Right renal cortex interstitium (tissue), 3 donors: ENCODE measurements at regions not wholly inside any gene's neighbourhood (a gene's known extent, or its start where the extent isn't known, plus 50 kb on each side); places are given as distances from the start of the nearest gene placed in this dataset.

ENCODE experiments used
- DNase-seq, 3 donors: peaks; one replicate each; pipeline ENCODE4 v3.0.0-alpha.2; 2013; ENCODE audit warnings: low read depth in 3 of 3, low spot score in 2 of 3

DNA sequence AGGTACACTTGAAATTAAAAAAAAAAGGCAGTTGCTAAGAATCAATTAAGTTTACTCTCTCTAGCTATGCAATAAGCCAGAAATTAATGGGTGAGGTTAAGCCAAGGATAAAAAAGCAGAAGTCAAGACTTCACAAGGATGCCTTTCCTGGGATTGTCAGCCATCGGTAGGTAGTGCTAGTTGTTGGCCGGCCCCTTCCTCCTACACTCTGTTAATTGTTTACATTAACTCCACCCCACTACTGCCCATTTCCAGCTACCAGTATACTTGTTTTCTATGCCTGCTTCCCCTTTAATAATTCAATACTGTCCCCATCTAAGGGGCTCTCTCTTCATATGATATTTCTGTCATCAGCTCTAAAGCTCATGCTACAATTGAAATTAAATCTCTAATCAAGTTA is 461.0 kb downstream of the IPMK start:
- no peak for DNase-seq

DNA sequence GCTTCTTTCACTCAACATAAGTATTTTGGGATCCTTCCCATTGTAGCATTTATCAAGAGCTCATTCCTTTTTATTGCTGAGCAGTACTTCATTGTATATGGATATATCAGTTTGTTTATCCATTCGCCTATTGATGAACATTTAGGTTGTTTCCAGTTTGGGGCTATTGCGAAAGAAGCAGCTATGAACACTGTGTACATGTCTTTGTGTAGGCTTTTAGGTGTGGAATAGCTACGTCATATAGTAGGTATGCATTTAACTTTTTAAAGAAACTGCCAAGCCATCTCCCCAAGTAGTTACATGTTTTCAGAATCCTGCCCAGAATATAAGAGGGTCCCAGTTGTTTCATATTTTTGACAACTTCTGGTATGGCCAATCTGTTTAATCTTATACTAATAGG is 468.1 kb downstream of the IPMK start:
- no peak for DNase-seq

DNA sequence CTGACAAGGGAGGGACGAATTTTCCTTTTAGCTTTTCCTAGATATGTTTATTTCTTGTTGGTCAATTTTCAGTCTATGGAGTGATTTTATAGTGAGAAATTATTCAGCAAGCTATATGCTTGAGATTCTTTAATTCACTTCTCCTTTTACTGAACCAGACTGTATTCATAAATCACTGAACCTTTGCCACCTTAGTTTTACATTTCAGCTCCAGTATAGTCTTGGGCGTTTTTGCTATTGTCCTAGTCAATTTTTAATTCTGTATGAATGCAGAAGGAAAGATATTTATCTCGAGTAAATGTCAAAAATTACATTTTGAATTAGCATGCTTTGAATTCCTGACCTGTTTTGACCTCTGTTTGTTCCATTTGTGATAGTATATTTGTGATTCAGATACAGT is 468.9 kb downstream of the IPMK start:
- DNase-seq, result no peak

DNA sequence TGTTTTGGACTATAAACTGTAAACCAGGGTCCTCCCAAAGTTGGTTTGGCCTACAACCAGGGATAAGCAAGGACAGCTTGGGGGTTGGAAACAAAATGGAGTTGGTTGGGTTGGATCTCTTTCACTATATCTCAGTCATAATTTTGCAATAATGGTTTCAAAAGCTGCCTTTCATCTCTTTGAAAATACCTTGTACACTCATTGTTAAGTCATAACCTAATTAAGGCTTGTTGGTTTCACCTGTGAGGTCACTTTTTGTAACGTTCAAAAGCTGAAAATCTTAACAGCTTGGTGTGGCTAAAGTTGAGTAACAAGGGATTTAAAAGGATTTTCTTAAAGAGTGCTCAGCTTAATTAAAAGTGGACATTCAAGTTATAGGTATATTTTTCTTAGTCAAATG is 476.1 kb downstream of the IPMK start:
- no peak for DNase-seq

DNA sequence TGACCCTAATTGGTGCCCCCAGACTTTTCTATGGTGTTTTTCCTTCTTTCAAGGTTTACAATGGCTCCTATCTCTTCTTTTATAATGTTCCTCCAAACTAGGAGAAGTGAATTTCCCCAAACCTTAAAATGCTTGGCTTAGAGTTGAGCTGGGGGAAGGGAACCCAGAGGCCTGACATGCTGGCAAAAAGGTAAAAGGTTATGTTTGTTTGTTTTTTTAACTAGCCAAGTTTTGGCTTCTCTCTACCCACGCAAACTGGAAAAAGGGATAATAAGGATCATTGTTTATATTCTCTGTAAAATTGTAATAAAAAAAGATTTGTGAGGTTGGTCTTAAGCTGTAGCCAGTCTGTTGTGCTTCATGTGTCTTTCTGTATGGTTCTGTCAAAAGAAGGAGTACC is 477.0 kb downstream of the IPMK start:
- DNase-seq, result no peak

DNA sequence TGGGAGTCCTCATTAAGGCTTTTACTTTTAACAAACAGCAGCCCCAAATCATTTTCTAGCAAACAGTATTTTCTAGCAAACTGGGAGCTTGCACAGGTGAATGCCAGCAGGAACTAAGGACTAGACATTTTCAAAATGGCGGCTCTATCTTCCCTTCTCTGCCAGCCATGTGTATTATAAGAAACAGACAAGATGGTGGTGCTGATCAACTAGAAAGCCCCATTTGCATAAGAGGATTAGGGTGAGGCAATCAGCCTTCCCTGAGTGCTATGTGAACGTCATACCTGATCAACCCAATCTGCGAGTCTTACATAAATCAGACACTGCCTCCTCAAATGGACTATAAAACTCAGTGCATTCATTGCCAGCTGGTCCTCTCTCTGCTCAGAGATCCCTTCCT is 479.6 kb downstream of the IPMK start:
- DNase-seq, result no peak

DNA sequence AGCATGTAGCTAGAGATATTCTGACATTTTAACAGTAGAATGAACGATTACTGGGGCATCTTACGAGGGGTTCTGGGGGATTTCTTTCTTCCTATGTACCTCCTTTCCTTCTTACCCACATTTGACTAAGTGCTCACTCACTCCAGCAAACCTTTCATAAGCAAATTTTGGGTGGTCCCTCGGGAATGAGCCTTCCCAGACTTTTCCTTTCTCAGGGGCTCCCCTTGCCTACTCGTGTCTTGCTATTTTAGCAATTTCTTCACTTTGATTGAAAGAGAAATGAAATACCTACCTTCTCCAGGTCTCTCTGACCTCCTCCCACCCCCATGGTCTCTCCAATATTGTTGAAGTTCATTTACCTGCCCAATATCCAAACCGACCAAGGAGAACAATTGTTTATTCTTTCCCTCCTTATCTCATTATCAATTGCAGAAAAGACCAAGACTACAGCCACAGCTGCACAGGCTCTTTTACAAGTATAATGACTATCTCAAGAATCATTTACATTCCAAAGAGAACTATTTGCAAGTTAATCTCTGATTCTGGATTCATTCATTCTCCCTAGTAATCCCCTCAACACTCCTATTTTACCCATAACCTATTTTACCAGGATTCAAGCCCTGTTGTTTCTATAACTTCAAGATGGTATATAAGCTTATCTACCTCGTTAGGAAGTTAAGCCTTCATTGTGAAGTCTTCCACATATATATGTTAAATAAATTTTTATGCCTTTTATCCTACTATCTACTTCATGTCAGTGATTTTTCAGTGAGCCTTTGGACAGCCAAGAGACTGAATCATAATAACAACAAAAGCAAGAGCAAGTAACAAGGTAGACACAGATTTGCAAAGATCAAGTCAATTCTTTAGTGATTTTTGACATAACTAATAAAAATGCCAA is 480.6 kb downstream of the IPMK start:
- DNase-seq, result no peak

DNA sequence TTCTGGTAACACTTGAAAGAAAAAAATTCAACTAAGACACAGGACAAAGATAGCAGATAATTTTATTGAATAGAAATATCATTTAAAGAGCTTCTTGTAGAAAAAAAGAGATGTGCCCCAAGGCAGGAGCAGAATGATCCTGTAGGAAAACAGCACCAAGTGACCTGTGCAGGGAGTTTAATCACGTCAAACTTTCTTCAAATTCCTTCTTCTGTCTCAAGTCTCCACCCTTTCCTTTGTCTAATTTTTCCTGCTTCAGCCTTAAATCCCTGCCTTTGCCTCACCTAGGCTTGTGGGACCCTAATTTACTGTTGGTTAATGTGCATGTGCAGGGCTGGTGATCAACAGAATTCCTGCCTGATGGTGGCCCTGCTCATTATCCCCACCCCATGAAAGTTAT is 481.4 kb downstream of the IPMK start:
- no peak for DNase-seq

DNA sequence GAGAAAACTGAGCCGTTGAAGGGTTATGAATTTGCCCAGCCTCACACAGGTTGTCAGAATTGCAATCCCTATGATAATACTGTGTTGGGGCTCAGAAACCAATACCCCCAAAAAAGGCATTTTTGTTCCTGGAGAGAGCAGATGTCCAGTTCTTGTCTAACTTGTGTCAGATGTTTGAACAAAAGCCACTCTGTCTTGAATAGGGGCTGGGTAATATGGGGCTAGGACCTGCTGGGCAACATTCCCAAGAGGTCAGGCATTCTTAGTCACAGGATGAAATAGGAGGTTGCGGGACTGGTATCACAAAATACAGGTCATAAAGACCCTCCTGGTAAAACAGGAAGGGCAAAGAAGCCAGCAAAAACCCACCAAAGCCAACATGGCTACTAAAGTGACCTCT is 482.1 kb downstream of the IPMK start:
- no peak for DNase-seq

DNA sequence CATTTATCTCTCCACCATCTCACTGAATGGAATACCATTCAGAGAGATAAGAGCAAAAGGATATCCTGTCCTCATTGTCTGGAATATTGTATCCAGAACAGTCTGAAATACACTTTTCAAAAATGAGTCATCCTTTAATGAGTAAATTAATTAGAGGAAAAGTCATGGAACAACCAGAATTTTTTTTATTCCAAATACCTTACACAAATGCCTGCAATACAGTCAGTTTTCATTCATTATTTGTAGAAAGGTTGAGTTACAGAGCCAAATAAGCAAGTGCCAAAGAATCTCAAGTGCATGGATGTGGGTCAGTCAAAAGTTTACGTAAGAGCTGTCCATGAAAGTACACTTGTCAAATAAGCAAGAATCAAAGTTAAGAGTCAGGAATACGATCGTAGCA is 482.6 kb downstream of the IPMK start:
- DNase-seq, result no peak

DNA sequence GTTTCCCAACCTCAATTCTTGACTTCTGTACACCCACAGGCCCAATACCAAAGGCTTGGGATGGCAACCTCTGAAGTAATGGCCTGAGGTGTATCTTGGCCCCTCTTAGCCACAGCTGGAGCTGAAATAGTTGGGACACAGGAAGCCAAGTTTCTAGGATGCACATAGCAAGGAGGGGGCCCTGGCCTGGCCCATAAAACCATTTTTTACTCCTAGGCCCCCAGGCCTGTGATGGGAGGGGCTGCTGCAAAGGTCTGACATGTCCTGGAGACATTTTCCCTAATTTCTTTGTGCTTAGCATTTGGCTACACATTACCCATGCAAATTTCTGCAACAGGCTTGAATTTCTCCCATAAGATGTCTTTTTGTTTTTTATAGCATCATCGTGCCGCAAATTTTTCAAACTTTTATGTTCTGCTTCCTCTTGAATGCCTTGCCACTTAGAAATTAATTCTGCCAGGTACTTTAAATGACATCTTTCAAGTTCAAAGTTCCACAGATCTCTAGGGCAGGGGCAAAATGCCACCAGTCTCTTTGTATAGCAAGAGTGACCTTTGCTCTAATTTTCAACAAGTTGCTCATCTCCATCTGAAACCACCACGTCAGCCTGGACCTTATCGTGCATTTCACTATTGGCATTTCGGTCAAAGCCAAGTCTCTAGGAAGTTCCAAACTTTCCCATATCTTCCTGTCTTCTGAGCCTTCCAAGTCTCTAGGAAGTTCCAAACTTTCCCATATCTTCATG is 490.8 kb downstream of the IPMK start:
- no peak for DNase-seq

DNA sequence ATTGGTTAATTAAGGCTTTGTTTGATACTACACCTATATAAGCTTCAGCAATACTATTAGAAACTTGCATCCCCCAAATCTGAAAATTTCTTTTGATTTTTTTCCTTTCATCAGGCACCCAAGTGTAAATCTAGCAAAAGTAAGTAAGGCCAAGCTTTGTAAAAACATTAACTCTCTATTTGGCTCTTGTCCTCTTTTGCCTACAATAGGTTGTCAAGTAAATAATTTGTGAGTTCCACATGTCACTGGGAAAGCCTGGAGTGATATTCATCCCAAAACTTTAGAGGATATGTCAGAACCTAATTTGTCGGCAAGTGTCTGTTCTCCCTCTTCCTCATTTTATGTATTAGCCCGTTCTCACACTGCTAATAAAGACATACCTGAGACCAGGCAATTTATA is 492.4 kb downstream of the IPMK start:
- DNase-seq, result no peak

DNA sequence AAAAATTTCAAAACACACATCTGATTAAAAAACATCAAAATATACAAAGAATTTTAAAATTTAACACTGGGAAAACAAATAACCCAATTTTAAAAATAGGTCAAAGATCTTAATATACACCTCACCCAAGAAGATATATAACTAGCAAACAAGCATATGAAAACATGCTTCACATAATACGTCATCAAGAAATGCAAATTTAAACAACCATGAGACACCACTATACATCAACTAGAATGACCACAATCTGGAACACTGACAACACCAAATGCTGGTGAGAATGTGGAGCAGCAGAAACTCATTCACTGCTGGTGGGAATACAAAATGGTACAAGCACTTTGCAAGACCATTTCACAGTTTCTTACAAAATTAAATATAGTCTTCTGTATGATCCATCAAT is 498.4 kb downstream of the IPMK start:
- no peak for DNase-seq

DNA sequence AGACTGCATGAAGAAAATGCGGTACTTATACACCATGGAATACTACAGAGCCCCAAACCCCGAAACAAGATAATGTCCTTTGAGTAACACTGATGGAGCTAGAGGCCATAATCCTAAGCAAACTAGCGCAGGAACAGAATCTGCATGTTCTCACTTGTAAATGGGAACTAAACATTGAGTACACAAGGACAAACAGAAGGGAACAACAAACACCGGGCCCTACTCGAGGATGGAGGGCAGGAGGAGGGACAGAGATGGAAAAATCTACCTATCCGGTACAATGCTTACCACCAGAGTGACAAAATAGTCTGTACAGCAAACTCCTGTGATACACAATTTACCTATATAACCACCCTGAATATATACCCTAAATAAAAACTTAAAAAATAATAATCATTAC is 507.9 kb downstream of the IPMK start:
- DNase-seq, result no peak

DNA sequence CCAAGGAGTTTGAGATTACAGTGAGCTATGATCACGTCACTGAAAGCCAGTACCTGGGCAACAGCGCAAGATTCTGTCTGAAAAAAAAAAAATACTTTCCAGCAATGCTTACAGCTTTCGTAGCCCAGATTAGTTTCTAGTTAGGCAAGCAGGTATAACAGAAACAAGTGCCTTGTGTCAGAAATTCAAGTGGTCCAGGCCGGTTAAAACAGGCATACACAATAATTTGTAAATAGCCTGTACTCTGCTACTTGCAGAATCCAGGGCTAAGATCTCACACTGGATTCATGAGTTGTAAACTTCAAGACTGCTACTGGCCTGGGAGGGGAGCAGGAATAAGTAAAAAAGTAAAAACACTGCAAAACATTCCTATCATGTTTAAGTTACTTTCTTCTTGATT is 512.9 kb downstream of the IPMK start:
- DNase-seq, result no peak

DNA sequence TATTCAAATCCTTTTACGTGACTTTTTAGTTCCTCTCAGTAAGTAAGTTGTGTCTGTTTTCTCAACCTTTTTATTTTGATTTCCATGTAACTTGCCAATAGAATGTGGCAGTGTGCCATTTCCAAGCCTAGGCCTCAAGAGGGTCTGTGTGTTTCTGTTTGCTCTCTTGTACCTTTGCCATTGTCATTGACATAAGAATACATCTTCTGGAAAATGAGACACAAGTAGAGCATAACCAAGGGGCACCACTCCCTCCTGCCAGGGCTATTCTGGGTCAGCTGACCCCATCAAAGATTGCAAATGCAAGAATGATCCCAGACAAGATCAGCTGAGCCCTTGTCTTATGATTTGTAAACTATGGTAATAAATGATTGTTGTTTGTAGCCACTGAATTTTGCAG is 524.0 kb downstream of the IPMK start:
- no peak for DNase-seq

DNA sequence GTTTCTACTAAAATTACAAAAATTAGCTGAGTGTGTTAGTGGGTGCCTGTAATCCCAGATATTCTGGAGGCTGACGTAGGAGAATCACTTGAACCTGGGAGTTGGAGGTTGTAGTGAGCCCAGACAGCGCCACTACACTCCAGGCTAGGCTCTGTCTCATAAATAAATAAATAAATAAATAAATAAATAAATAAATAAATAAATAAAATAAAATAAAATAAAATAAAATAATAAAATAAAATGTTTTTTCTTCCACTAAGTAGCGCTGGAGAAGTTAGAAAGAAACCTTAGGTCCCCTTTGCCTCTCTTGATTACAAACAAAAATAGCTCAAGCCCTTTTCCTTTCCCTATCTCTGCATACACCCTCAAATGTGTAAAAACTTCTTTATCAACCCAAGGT is 525.9 kb downstream of the IPMK start:
- DNase-seq, result no peak

DNA sequence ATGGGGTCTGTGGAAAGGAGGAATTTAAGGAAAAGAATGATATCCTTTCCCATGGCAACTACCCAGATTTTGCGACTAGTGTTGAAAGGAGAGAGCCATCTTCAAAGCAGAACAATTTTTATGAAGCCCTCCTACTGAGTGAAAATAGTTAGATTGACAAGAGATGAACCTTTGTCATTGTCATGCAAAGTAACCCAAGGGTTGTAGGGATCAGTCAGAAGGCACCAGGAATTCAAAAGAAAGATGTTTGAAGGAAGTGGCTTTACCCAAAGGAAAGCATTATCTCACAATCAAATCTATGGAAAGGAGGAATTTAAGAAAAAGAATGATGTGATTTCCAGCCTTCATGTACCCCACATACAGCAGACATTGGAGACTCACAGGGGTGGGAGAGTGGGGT is 544.4 kb downstream of the IPMK start:
- no peak for DNase-seq

DNA sequence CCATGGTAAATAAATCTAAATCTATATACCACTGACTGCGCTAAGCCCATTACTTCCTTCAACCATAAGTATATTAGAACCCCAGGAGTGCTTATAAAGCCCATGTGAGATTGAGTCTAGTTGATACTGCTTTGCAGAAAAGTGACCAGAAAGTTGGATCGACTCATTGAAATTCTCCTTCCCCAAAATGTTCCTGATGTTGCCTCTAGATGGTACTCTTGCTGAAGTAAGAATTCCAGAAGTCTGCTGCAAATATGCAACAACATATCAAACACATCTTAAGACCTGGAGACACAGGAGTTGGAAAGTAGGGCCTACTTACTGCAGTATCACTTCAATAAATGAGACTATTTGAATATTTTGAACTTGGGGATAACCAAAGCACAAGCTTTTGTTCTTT is 550.8 kb downstream of the IPMK start:
- no peak for DNase-seq

DNA sequence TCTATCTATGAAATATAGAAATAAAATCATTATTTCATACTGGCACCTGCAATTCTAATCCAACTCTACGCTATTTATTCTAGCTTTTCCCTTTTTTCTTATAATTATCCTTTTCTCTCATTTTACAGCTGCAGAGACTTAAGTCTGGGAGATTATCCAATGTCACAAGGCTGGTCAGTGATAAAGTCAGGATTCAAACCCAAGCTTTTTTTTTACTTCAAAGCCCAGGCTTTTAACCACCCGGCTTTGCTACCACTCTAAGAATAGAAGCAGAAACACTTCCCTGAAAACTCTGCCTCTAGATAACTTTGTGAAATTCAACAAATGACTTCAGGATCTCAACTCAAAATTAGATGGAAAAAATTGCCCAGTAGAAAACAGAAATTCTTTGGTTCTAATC is 552.5 kb downstream of the IPMK start:
- no peak for DNase-seq

DNA sequence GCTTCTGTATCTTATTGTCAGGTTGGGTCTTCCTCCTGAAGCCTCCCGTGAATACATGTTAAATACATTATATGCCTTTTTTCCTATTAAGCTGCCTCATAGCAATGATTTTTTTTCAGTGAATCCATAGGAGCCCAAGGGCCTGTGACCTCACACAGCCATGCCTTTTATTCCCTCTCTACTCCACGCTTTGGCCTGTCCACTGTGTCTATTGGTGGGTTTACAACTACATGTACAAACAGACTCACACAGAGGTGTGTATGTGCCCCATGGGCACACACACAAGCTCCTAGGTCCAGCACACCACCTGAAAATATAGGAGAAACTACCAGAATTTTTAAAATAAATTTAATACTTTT is 560.4 kb downstream of the IPMK start:
- DNase-seq, result no peak

DNA sequence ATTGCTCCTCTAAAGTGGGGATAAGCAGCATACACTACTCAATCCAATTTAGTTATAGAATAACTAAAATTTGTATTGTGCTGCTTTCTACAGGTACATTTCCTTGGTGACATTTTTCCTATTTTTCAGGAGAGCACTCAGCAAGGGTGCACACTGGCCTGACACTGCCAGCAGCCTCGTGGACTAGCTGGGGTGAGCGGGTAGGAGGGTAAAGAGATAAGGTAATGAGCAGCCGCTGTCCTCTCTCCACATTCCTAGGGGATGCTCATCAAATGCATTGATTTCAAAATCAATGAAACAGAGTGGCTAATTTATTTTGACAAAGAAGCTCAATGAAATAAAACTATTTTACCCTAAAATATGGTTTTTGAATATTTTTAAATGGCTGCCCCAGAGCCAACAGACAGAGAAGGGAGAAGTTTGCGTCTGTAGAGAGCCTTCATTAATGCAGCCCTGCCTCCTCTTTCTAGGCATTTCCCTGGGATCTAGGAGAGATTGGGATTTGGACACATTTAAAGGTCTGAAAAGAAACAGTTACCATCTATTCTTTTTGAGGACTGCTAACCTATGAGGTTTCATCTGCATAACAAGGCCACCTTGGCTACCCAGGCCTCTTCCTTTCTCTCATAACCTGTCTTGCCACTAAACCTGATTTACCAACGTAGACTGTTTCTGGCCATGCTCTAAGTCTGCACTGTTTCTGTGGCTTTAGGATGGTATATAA is 561.0 kb downstream of the IPMK start:
- DNase-seq, result no peak
